HG02884 (cell line): ENCODE measurements at regions not wholly inside any gene's neighbourhood (a gene's known extent, or its start where the extent isn't known, plus 50 kb on each side); places are given as distances from the start of the nearest gene placed in this dataset.
"Not testable (repeated sequence)": the region's sequence is repeated elsewhere in the genome, so short reads cannot be mapped to it uniquely, and the experiment has no call there.

Source experiments
- ATAC-seq: cut with Tn5 transposase; IDR thresholded peaks from one replicate; pipeline ENCODE4 v1.9.1; 2021; ENCODE audit warnings: mild to moderate bottlenecking, moderate library complexity; ENCODE audit not compliant: unreplicated experiment

GRCh38 chr13:107832500-107833100 is 382.7 kb downstream of the LIG4 start:
- ATAC-seq, result no peak

GRCh38 chr13:107830804-107831203 is 384.5 kb downstream of the LIG4 start:
- no peak for ATAC-seq

GRCh38 chr13:107827840-107828549 is 387.3 kb downstream of the LIG4 start:
- ATAC-seq, result no peak

GRCh38 chr13:107824635-107825034 is 390.7 kb downstream of the LIG4 start:
- no peak for ATAC-seq

GRCh38 chr13:107822006-107822405 is 393.3 kb downstream of the LIG4 start:
- ATAC-seq, result no peak

GRCh38 chr13:107821492-107821891 is 393.8 kb downstream of the LIG4 start:
- no peak for ATAC-seq

GRCh38 chr13:107819071-107819470 is 396.3 kb downstream of the LIG4 start:
- no peak for ATAC-seq

GRCh38 chr13:107817647-107818287 is 397.6 kb downstream of the LIG4 start:
- no peak for ATAC-seq

- no peak for ATAC-seq
Measured at GRCh38 chr13:107812014-107812412, 403.3 kb downstream of the LIG4 start.

GRCh38 chr13:107811233-107812013 is 403.9 kb downstream of the LIG4 start:
- no peak for ATAC-seq

- no peak for ATAC-seq
Measured at GRCh38 chr13:107809125-107809524, 406.2 kb downstream of the LIG4 start.

GRCh38 chr13:107808389-107808788 is 406.9 kb downstream of the LIG4 start:
- ATAC-seq, result no peak

- no peak for ATAC-seq
Measured at GRCh38 chr13:107807306-107808073, 407.8 kb downstream of the LIG4 start.

- no peak for ATAC-seq
Measured at GRCh38 chr13:107806726-107807125, 408.6 kb downstream of the LIG4 start.

- no peak for ATAC-seq
Measured at GRCh38 chr13:107803822-107804495, 411.4 kb downstream of the LIG4 start.

- ATAC-seq, result no peak
Measured at GRCh38 chr13:107801621-107802020, 413.7 kb downstream of the LIG4 start.

- no peak for ATAC-seq
Measured at GRCh38 chr13:107799001-107799400, 416.3 kb downstream of the LIG4 start.

GRCh38 chr13:107790397-107790796 is 424.9 kb downstream of the LIG4 start:
- no peak for ATAC-seq

GRCh38 chr13:107788464-107789165 is 426.7 kb downstream of the LIG4 start:
- ATAC-seq, result no peak

- ATAC-seq, result not testable (repeated sequence)
Measured at GRCh38 chr13:107782646-107783045, 432.7 kb downstream of the LIG4 start.
